ENCODE measurements at regions not wholly inside any gene's neighbourhood (a gene's known extent, or its start where the extent isn't known, plus 50 kb on each side); places are given as distances from the start of the nearest gene placed in this dataset.
"Not testable (repeated sequence)": the region's sequence is repeated elsewhere in the genome, so short reads cannot be mapped to it uniquely, and the experiment has no call there.

- no peak for DNase-seq
These were observed 427.6 kb downstream of the SETD4 start for GRCh38 chr21:35632711-35633110.

GRCh38 chr21:35628316-35628715 is 432.0 kb downstream of the SETD4 start:
- DNase-seq, result no peak

GRCh38 chr21:35627462-35627861 is 432.9 kb downstream of the SETD4 start:
- DNase-seq, result no peak

GRCh38 chr21:35625576-35625975 is 434.8 kb downstream of the SETD4 start:
- no peak for DNase-seq

- no peak for DNase-seq
These were observed 435.4 kb downstream of the SETD4 start for GRCh38 chr21:35624901-35625300.

GRCh38 chr21:35622612-35623011 is 437.7 kb downstream of the SETD4 start:
- no peak for DNase-seq

- no peak for DNase-seq
These were observed 441.1 kb downstream of the SETD4 start for GRCh38 chr21:35619184-35619583.

GRCh38 chr21:35617491-35617890 is 442.8 kb downstream of the SETD4 start:
- DNase-seq, result no peak

- no peak for DNase-seq
These were observed 444.2 kb downstream of the SETD4 start for GRCh38 chr21:35616090-35616489.

- DNase-seq, result no peak
These were observed 445.0 kb downstream of the SETD4 start for GRCh38 chr21:35615325-35615724.

- no peak for DNase-seq
These were observed 445.9 kb downstream of the SETD4 start for GRCh38 chr21:35614396-35614921.

GRCh38 chr21:35611708-35612132 is 448.6 kb downstream of the SETD4 start:
- DNase-seq, result no peak

GRCh38 chr21:35609263-35609662 is 451.1 kb downstream of the SETD4 start:
- DNase-seq, result no peak

- no peak for DNase-seq
These were observed 452.9 kb downstream of the SETD4 start for GRCh38 chr21:35607406-35607805.

GRCh38 chr21:35606578-35606977 is 453.7 kb downstream of the SETD4 start:
- DNase-seq, result no peak

- no peak for DNase-seq
These were observed 454.2 kb downstream of the SETD4 start for GRCh38 chr21:35606146-35606545.

- DNase-seq, result no peak
These were observed 456.8 kb downstream of the SETD4 start for GRCh38 chr21:35603494-35603893.

- DNase-seq, result no peak
These were observed 457.4 kb downstream of the SETD4 start for GRCh38 chr21:35602811-35603362.

- no peak for DNase-seq
These were observed 459.1 kb downstream of the SETD4 start for GRCh38 chr21:35601211-35601610.

- no peak for DNase-seq
These were observed 461.2 kb downstream of the SETD4 start for GRCh38 chr21:35599164-35599563.

- DNase-seq, result no peak
These were observed 462.5 kb downstream of the SETD4 start for GRCh38 chr21:35597750-35598339.

- no peak for DNase-seq
These were observed 465.4 kb downstream of the SETD4 start for GRCh38 chr21:35594905-35595304.

- no peak for DNase-seq
These were observed 467.3 kb downstream of the SETD4 start for GRCh38 chr21:35593000-35593502.

- DNase-seq, result not testable (repeated sequence)
These were observed 470.0 kb downstream of the SETD4 start for GRCh38 chr21:35590284-35590683.

Data from NCI-H1436 (cell line).